ENCODE measurements at regions not wholly inside any gene's neighbourhood (a gene's known extent, or its start where the extent isn't known, plus 50 kb on each side); places are given as distances from the start of the nearest gene placed in this dataset.

GRCh38 chr15:81924729-81925128, 121.1 kb downstream of the MEX3B start:
- TF ChIP-seq POLR2A (IDR thresholded peaks at IDR 0.05) (no peak), CTCF (IDR thresholded peaks at IDR 0.05) (no peak)

Data from breast epithelium (tissue), 3 donors.